GM18507 (cell line): ENCODE measurements at regions not wholly inside any gene's neighbourhood (a gene's known extent, or its start where the extent isn't known, plus 50 kb on each side); places are given as distances from the start of the nearest gene placed in this dataset.
"Not testable (repeated sequence)": the region's sequence is repeated elsewhere in the genome, so short reads cannot be mapped to it uniquely, and the experiment has no call there.

Source experiments
- DNase-seq: peaks from one replicate; pipeline ENCODE4 v3.0.0; 2011; ENCODE audit warnings: low read depth; ENCODE audit not compliant: insufficient read length; ENCODE audit errors: extremely low spot score
- FAIRE-seq: peaks from 2 replicates; lab custom pipeline; 2011; peaks lifted over from hg19 to GRCh38; lab: Jason Lieb, UNC

- DNase-seq: no peak
- no peak for FAIRE-seq
These were observed 159.8 kb downstream of the CPEB2 start for GRCh38 chr4:15162046-15162445.

- FAIRE-seq: peak; percentile 9
- DNase-seq: no peak
These were observed 160.4 kb downstream of the CPEB2 start for GRCh38 chr4:15162465-15163283.

- DNase-seq: no peak
- FAIRE-seq: no peak
These were observed 161.0 kb downstream of the CPEB2 start for GRCh38 chr4:15163284-15163645.

- no peak for FAIRE-seq
- DNase-seq: no peak
These were observed 162.3 kb downstream of the CPEB2 start for GRCh38 chr4:15164571-15164970.

GRCh38 chr4:15167743-15168142 is 165.5 kb downstream of the CPEB2 start:
- no peak for FAIRE-seq
- no peak for DNase-seq

- FAIRE-seq (no peak), DNase-seq (no peak)
These were observed 166.5 kb downstream of the CPEB2 start for GRCh38 chr4:15168759-15169158.

GRCh38 chr4:15171725-15172124 is 169.4 kb downstream of the CPEB2 start:
- FAIRE-seq: no peak
- DNase-seq: no peak

GRCh38 chr4:15173251-15173650 is 171.0 kb downstream of the CPEB2 start:
- DNase-seq (no peak), FAIRE-seq (no peak)

GRCh38 chr4:15174168-15174567 is 171.9 kb downstream of the CPEB2 start:
- not testable (repeated sequence) for DNase-seq, FAIRE-seq

GRCh38 chr4:15179842-15180241 is 177.6 kb downstream of the CPEB2 start:
- not testable (repeated sequence) for FAIRE-seq, DNase-seq

GRCh38 chr4:15182600-15183220 is 180.4 kb downstream of the CPEB2 start:
- DNase-seq: no peak
- FAIRE-seq: no peak

GRCh38 chr4:15186149-15186548 is 183.9 kb downstream of the CPEB2 start:
- DNase-seq (no peak), FAIRE-seq (no peak)

- DNase-seq (no peak), FAIRE-seq (no peak)
These were observed 184.5 kb downstream of the CPEB2 start for GRCh38 chr4:15186806-15187205.

GRCh38 chr4:15188605-15189539 is 186.6 kb downstream of the CPEB2 start:
- DNase-seq (no peak), FAIRE-seq (no peak)

GRCh38 chr4:15194520-15194919 is 192.2 kb downstream of the CPEB2 start:
- no peak for DNase-seq
- no peak for FAIRE-seq

- no peak for DNase-seq
- no peak for FAIRE-seq
These were observed 194.7 kb downstream of the CPEB2 start for GRCh38 chr4:15197005-15197404.

- FAIRE-seq: no peak
- DNase-seq: no peak
These were observed 195.9 kb downstream of the CPEB2 start for GRCh38 chr4:15198070-15198727.

- FAIRE-seq: no peak
- no peak for DNase-seq
These were observed 199.5 kb downstream of the CPEB2 start for GRCh38 chr4:15201782-15202181.

- FAIRE-seq (no peak), DNase-seq (no peak)
These were observed 200.2 kb downstream of the CPEB2 start for GRCh38 chr4:15202481-15202880.

GRCh38 chr4:15206526-15206925 is 204.2 kb downstream of the CPEB2 start:
- not testable (repeated sequence) for FAIRE-seq, DNase-seq
